DOHH2 (cell line): ENCODE measurements at regions not wholly inside any gene's neighbourhood (a gene's known extent, or its start where the extent isn't known, plus 50 kb on each side); places are given as distances from the start of the nearest gene placed in this dataset.

Source experiments
- H3F3A ChIP-seq: fragments of 200-600 bp; sonication (generic), shearing (Covaris generic); 2 replicates; pipeline ENCODE4 v1.6.0; 2016; ENCODE audit warnings: antibody characterized with exemption, mild to moderate bottlenecking; ENCODE audit not compliant: control insufficient read depth, insufficient read depth
- H3K27ac ChIP-seq: fragments of 200-600 bp; sonication (generic); 2 replicates; pipeline ENCODE4 v1.5.1; 2014; ENCODE audit warnings: low read depth, mild to moderate bottlenecking, low read length, moderate library complexity
- H3K27me3 ChIP-seq: fragments of 200-600 bp; sonication (generic); 2 replicates; pipeline ENCODE4 v1.6.1; 2014; ENCODE audit warnings: mild to moderate bottlenecking, low read length, mixed read lengths; ENCODE audit not compliant: control insufficient read depth
- H3K36me3 ChIP-seq: fragments of 200-600 bp; sonication (generic); 2 replicates; pipeline ENCODE4 v1.6.1; 2014; ENCODE audit warnings: mild to moderate bottlenecking, low read length, moderate library complexity, mixed read lengths; ENCODE audit not compliant: control insufficient read depth
- H3K4me1 ChIP-seq: fragments of 200-600 bp; sonication (generic); 2 replicates; pipeline ENCODE4 v1.6.1; 2014; ENCODE audit warnings: mild to moderate bottlenecking, low read length, mixed read lengths; ENCODE audit not compliant: control insufficient read depth
- H3K4me2 ChIP-seq: fragments of 200-600 bp; sonication (generic); 2 replicates; pipeline ENCODE4 v1.6.0; 2014; ENCODE audit warnings: mild to moderate bottlenecking, low read length, moderate library complexity
- H3K4me3 ChIP-seq: fragments of 200-600 bp; sonication (generic); 2 replicates; pipeline ENCODE4 v1.5.1; 2014; ENCODE audit warnings: mild to moderate bottlenecking, low read length, mixed read lengths
- H3K79me2 ChIP-seq: fragments of 200-600 bp; sonication (generic); 2 replicates; pipeline ENCODE4 v1.6.1; 2014; ENCODE audit warnings: mild to moderate bottlenecking, low read length, mixed read lengths; ENCODE audit not compliant: control insufficient read depth
- H3K9me2 ChIP-seq: fragments of 200-600 bp; sonication (generic); replicated peaks from 2 replicates; pipeline ENCODE4 v1.6.1; 2014; ENCODE audit warnings: mild to moderate bottlenecking, low read length, mixed read lengths; ENCODE audit not compliant: control insufficient read depth
- H3K9me3 ChIP-seq: fragments of 200-600 bp; sonication (generic); 2 replicates; pipeline ENCODE4 v1.6.1; 2014; ENCODE audit warnings: antibody characterized with exemption, low read length, mixed read lengths; ENCODE audit not compliant: control insufficient read depth, insufficient read depth
- H4K20me1 ChIP-seq: fragments of 200-600 bp; sonication (generic); 2 replicates; pipeline ENCODE4 v1.6.0; 2014; ENCODE audit warnings: low read depth, mild to moderate bottlenecking, antibody characterized with exemption, low read length, moderate library complexity; ENCODE audit not compliant: control insufficient read depth, insufficient read depth
- EZH2phosphoT487 ChIP-seq: fragments of 200-600 bp; sonication (generic); IDR thresholded peaks from 2 replicates; pipeline ENCODE4 v1.6.1; 2017; ENCODE audit warnings: borderline replicate concordance, mild to moderate bottlenecking, antibody characterized with exemption, low read length, moderate library complexity, mixed read lengths
- TF ChIP-seq, protein P1 (sequence below): fragments of 200-600 bp; sonication (generic); IDR thresholded peaks from one replicate; pipeline ENCODE4 v1.5.1; 2014; ENCODE audit warnings: antibody characterized with exemption, mild to moderate bottlenecking, low read depth, low read length; ENCODE audit not compliant: poor library complexity, severe bottlenecking

DNA sequence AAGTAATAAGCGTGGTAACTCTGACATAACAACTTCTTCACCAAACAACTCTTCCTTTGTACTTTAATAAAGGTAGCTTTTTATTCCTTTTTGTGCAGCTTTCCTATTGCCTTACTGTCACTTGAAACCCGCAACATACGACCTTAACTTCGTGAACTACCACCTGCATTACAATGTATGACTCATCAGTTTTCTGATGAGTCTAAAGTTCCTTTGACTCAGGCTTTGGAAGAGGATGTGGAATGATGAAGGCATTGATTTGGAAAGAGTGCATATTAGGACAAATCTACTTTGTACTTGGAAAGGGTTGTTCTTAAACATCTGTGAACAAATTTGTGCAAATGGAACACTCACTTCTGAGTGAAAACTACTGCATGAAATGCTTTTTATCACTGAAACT lies 1012.1 kb downstream of the TMEM182 start:
- no peak overlapping the region for H3K27ac ChIP-seq
- H3K9me3 ChIP-seq: no peaks in the 10 kb centered on the region
- no peaks in the 10 kb centered on the region for H3K27me3 ChIP-seq
- no peaks in the 10 kb centered on the region for H3K4me1 ChIP-seq
- H3K4me2 ChIP-seq: no peak overlapping the region
- H4K20me1 ChIP-seq: no peaks in the 10 kb centered on the region
- TF ChIP-seq EZH2phosphoT487: no peak
- TF ChIP-seq, protein P1, sequence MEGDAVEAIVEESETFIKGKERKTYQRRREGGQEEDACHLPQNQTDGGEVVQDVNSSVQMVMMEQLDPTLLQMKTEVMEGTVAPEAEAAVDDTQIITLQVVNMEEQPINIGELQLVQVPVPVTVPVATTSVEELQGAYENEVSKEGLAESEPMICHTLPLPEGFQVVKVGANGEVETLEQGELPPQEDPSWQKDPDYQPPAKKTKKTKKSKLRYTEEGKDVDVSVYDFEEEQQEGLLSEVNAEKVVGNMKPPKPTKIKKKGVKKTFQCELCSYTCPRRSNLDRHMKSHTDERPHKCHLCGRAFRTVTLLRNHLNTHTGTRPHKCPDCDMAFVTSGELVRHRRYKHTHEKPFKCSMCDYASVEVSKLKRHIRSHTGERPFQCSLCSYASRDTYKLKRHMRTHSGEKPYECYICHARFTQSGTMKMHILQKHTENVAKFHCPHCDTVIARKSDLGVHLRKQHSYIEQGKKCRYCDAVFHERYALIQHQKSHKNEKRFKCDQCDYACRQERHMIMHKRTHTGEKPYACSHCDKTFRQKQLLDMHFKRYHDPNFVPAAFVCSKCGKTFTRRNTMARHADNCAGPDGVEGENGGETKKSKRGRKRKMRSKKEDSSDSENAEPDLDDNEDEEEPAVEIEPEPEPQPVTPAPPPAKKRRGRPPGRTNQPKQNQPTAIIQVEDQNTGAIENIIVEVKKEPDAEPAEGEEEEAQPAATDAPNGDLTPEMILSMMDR: no peak
- no peak overlapping the region for H3K4me3 ChIP-seq
- H3F3A ChIP-seq: no peaks in the 10 kb centered on the region
- H3K36me3 ChIP-seq: no peaks in the 10 kb centered on the region
- H3K79me2 ChIP-seq: no peaks in the 10 kb centered on the region
- no peaks in the 10 kb centered on the region for H3K9me2 ChIP-seq

DNA sequence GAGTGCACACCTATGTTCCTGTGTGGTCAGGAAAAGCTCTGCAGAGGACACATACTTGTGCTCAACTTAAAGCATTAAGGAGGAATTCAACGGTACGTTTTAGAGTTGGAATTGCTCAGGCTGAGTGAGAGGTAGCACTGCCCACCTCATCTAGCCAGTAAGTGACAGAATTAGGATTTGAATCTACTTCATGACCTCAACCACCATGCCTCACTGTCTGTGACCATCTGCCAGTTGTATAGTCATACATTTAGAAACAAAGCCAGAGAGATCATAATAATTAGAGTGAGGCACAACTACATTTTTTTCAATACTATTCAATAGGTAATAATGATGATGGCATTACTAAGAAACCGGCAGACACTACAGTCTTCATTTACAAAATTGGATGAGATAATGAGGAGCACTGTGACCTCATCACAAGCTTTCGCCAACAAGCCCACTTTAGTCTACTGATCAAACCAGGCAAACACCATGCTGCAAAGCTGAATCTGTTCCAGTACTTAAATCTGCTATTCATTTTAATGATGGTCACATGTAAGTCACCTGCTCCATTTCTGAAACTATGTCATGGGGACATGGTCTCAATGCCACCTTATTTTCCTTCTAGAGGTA lies 1018.4 kb downstream of the TMEM182 start:
- H3F3A ChIP-seq: no peaks in the 10 kb centered on the region
- no peaks in the 10 kb centered on the region for H3K9me3 ChIP-seq
- no peaks in the 10 kb centered on the region for H3K9me2 ChIP-seq
- no peaks in the 10 kb centered on the region for H4K20me1 ChIP-seq
- no peak for TF ChIP-seq EZH2phosphoT487
- TF ChIP-seq, protein P1: no peak
- no peaks in the 10 kb centered on the region for H3K79me2 ChIP-seq
- no peak overlapping the region for H3K27ac ChIP-seq
- no peak overlapping the region for H3K4me3 ChIP-seq
- no peaks in the 10 kb centered on the region for H3K36me3 ChIP-seq
- H3K27me3 ChIP-seq: no peaks in the 10 kb centered on the region
- H3K4me2 ChIP-seq: no peak overlapping the region
- no peaks in the 10 kb centered on the region for H3K4me1 ChIP-seq

GRCh38 chr2:103781313-103781712 lies 1019.5 kb downstream of the TMEM182 start:
- Histone ChIP-seq H3K9me3 (no peaks in the 10 kb centered on the region), H3K4me2 (no peak overlapping the region), H3K36me3 (no peaks in the 10 kb centered on the region), H3K79me2 (no peaks in the 10 kb centered on the region), H4K20me1 (no peaks in the 10 kb centered on the region), H3K27me3 (no peaks in the 10 kb centered on the region), H3K27ac (no peak overlapping the region), H3K4me3 (no peak overlapping the region), H3K9me2 (no peaks in the 10 kb centered on the region), H3F3A (no peaks in the 10 kb centered on the region), H3K4me1 (no peaks in the 10 kb centered on the region)
- TF ChIP-seq, protein P1: no peak
- no peak for TF ChIP-seq EZH2phosphoT487
